ENCODE measurements at regions not wholly inside any gene's neighbourhood (a gene's known extent, or its start where the extent isn't known, plus 50 kb on each side); places are given as distances from the start of the nearest gene placed in this dataset.

GRCh38 chr3:182393830-182394367, 399.4 kb upstream of the ATP11B start:
- BruUV-seq (replicated peaks): no TSS peak
- no peak for DNase-seq (ENCODE audit: low read depth, low spot score)
- POLR2A ChIA-PET: no interaction called here
- no peak for TF ChIP-seq POLR2AphosphoS5 (IDR thresholded peaks at IDR 0.05; ENCODE audit: low read depth, low read length)
- TF ChIP-seq CTCF (IDR thresholded peaks at IDR 0.05): no peak
- TF ChIP-seq SIN3A (IDR thresholded peaks at IDR 0.05; ENCODE audit: borderline replicate concordance, insufficient read depth, low read depth, low read length): no peak
- no peak for TF ChIP-seq TCF7L2 (IDR thresholded peaks at IDR 0.05; ENCODE audit: low read depth, low read length)
- H3K9me3 ChIP-seq (ENCODE audit: control insufficient read depth, insufficient read depth, low read depth, low read length): no peaks in the 10 kb centered on the region
- no peak overlapping the region for H3K27ac ChIP-seq (ENCODE audit: low read length)
- CTCF ChIA-PET: no interaction called here
- intact Hi-C loops (cut with micrococcal nuclease; ENCODE audit: unreplicated experiment) (no loop called here), in situ Hi-C loops (cut with HindIII; ENCODE audit: low pct_unique_long_range_greater_than_20kb, low sequenced_read_pairs) (no loop called here)
- H3K36me3 ChIP-seq (ENCODE audit: control insufficient read depth, insufficient read depth, low read length): no peaks in the 10 kb centered on the region
- no peak overlapping the region for H3K4me3 ChIP-seq (ENCODE audit: low read depth in 2 of 2, low read length in 2 of 2)
- 0 out of 2 replicates have a peak, but pooled peaks cover 2% of the 10 kb centered on the region for H3K27me3 ChIP-seq (ENCODE audit: control insufficient read depth, insufficient read depth, low read length)
- ATAC-seq: no peak
- H3K4me1 ChIP-seq (ENCODE audit: control insufficient read depth, insufficient read depth, low read length): no peaks in the 10 kb centered on the region

GRCh38 chr3:182397164-182397563, 396.1 kb upstream of the ATP11B start:
- ChIA-PET POLR2A (no interaction called here), CTCF (no interaction called here)
- H3K4me3 ChIP-seq (ENCODE audit: low read depth in 2 of 2, low read length in 2 of 2): no peak overlapping the region
- H3K9me3 ChIP-seq (ENCODE audit: control insufficient read depth, insufficient read depth, low read depth, low read length): no peaks in the 10 kb centered on the region
- no peak for DNase-seq (ENCODE audit: low read depth, low spot score)
- TF ChIP-seq TCF7L2 (IDR thresholded peaks at IDR 0.05; ENCODE audit: low read depth, low read length) (no peak), CTCF (IDR thresholded peaks at IDR 0.05) (no peak), REST (IDR thresholded peaks at IDR 0.05; ENCODE audit: insufficient read depth in 1 of 2, low read depth in 2 of 2, low read length in 1 of 2) (no peak), SIN3A (IDR thresholded peaks at IDR 0.05; ENCODE audit: borderline replicate concordance, insufficient read depth, low read depth, low read length) (no peak), POLR2AphosphoS5 (IDR thresholded peaks at IDR 0.05; ENCODE audit: low read depth, low read length) (no peak)
- intact Hi-C loops (cut with micrococcal nuclease; ENCODE audit: unreplicated experiment): no loop called here
- H3K27ac ChIP-seq (ENCODE audit: low read length): no peak overlapping the region
- BruUV-seq (replicated peaks): no TSS peak
- ATAC-seq: no peak
- no peaks in the 10 kb centered on the region for H3K36me3 ChIP-seq (ENCODE audit: control insufficient read depth, insufficient read depth, low read length)
- H3K27me3 ChIP-seq (ENCODE audit: control insufficient read depth, insufficient read depth, low read length): no peaks in the 10 kb centered on the region
- in situ Hi-C loops (cut with HindIII; ENCODE audit: low pct_unique_long_range_greater_than_20kb, low sequenced_read_pairs): no loop called here
- H3K4me1 ChIP-seq (ENCODE audit: control insufficient read depth, insufficient read depth, low read length): no peaks in the 10 kb centered on the region

Measured in Panc1 (cell line).